ENCODE measurements at regions not wholly inside any gene's neighbourhood (a gene's known extent, or its start where the extent isn't known, plus 50 kb on each side); places are given as distances from the start of the nearest gene placed in this dataset.

GRCh38 chr10:128377364-128377987 lies 251.3 kb upstream of the MKI67 start:
- Mint-ChIP-seq H3K27ac (no peak overlapping the region), H3K36me3 (no peaks in the 10 kb centered on the region), H3K4me3 (no peak overlapping the region), H3K27me3 (peaks cover 3 to 22% of the 10 kb centered on the region in 2 donors), H3K4me1 (peaks cover 0 to 5% (median under 1%) of the 10 kb centered on the region in 4 donors), H3K9me3 (peaks cover 0 to 5% (median 0%) of the 10 kb centered on the region in 8 donors)
- CTCF ChIA-PET (ENCODE audit: partially characterized antibody), result no interaction called here
- intact Hi-C loops (cut with micrococcal nuclease), result no loop called here
- Histone ChIP-seq H3K27me3 (ENCODE audit: insufficient read depth, low read length) (no peaks in the 10 kb centered on the region), H3K4me3 (ENCODE audit: low read length in 2 of 2) (no peak overlapping the region), H3K4me1 (ENCODE audit: insufficient read depth, low read length) (no peaks in the 10 kb centered on the region), H3K9me3 (ENCODE audit: control insufficient read depth in 1 of 2, low read length in 2 of 2) (no peaks in the 10 kb centered on the region), H3K27ac (ENCODE audit: low read depth, low read length) (no peak overlapping the region), H3K36me3 (ENCODE audit: insufficient read depth, low read length) (no peaks in the 10 kb centered on the region)
- POLR2A ChIA-PET (ENCODE audit: partially characterized antibody), result no interaction called here
- no peak for DNase-seq

- ChIA-PET CTCF (ENCODE audit: partially characterized antibody) (no interaction called here), POLR2A (ENCODE audit: partially characterized antibody) (no interaction called here)
- intact Hi-C loops (cut with micrococcal nuclease), result no loop called here
- DNase-seq, result no peak
- Histone ChIP-seq H3K4me1 (ENCODE audit: insufficient read depth, low read length) (no peaks in the 10 kb centered on the region), H3K36me3 (ENCODE audit: insufficient read depth, low read length) (no peaks in the 10 kb centered on the region), H3K9me3 (ENCODE audit: control insufficient read depth in 1 of 2, low read length in 2 of 2) (no peaks in the 10 kb centered on the region), H3K4me3 (ENCODE audit: low read length in 2 of 2) (no peak overlapping the region), H3K27me3 (ENCODE audit: insufficient read depth, low read length) (no peaks in the 10 kb centered on the region), H3K27ac (ENCODE audit: low read depth, low read length) (no peak overlapping the region)
- Mint-ChIP-seq H3K9me3 (peaks cover 0 to 5% (median 0%) of the 10 kb centered on the region in 8 donors), H3K4me1 (peaks cover 0 to 5% (median under 1%) of the 10 kb centered on the region in 4 donors), H3K27ac (no peak overlapping the region), H3K27me3 (peaks cover 3 to 22% of the 10 kb centered on the region in 2 donors), H3K4me3 (no peak overlapping the region), H3K36me3 (no peaks in the 10 kb centered on the region)
These were observed 251.8 kb upstream of the MKI67 start for GRCh38 chr10:128377988-128378387.

- Mint-ChIP-seq H3K4me1 (no peaks in the 10 kb centered on the region), H3K27ac (no peak overlapping the region), H3K9me3 (peaks cover 0 to 5% (median 0%) of the 10 kb centered on the region in 8 donors), H3K27me3 (peaks cover 0 to 13% of the 10 kb centered on the region in 2 donors), H3K36me3 (no peaks in the 10 kb centered on the region), H3K4me3 (no peak overlapping the region)
- H3K4me3 ChIP-seq (ENCODE audit: low read length in 2 of 2), result no peak overlapping the region
- no peaks in the 10 kb centered on the region for H3K27me3 ChIP-seq (ENCODE audit: insufficient read depth, low read length)
- POLR2A ChIA-PET (ENCODE audit: partially characterized antibody), result no interaction called here
- intact Hi-C loops (cut with micrococcal nuclease), result no loop called here
- H3K27ac ChIP-seq (ENCODE audit: low read depth, low read length), result no peak overlapping the region
- H3K4me1 ChIP-seq (ENCODE audit: insufficient read depth, low read length), result no peaks in the 10 kb centered on the region
- CTCF ChIA-PET (ENCODE audit: partially characterized antibody), result no interaction called here
- H3K9me3 ChIP-seq (ENCODE audit: control insufficient read depth in 1 of 2, low read length in 2 of 2), result no peaks in the 10 kb centered on the region
- H3K36me3 ChIP-seq (ENCODE audit: insufficient read depth, low read length), result no peaks in the 10 kb centered on the region
- no peak for DNase-seq
These were observed 254.7 kb upstream of the MKI67 start for GRCh38 chr10:128380946-128381345.

- Mint-ChIP-seq H3K27me3 (peaks cover 0 to 10% of the 10 kb centered on the region in 2 donors), H3K4me1 (no peaks in the 10 kb centered on the region), H3K27ac (no peak overlapping the region), H3K4me3 (no peak overlapping the region), H3K36me3 (no peaks in the 10 kb centered on the region), H3K9me3 (peaks cover 0 to 3% (median 0%) of the 10 kb centered on the region in 8 donors)
- Histone ChIP-seq H3K27ac (ENCODE audit: low read depth, low read length) (no peak overlapping the region), H3K27me3 (ENCODE audit: insufficient read depth, low read length) (no peaks in the 10 kb centered on the region), H3K4me3 (ENCODE audit: low read length in 2 of 2) (no peak overlapping the region), H3K4me1 (ENCODE audit: insufficient read depth, low read length) (no peaks in the 10 kb centered on the region), H3K9me3 (ENCODE audit: control insufficient read depth in 1 of 2, low read length in 2 of 2) (no peaks in the 10 kb centered on the region), H3K36me3 (ENCODE audit: insufficient read depth, low read length) (no peaks in the 10 kb centered on the region)
- ChIA-PET CTCF (ENCODE audit: partially characterized antibody) (no interaction called here), POLR2A (ENCODE audit: partially characterized antibody) (no interaction called here)
- no peak for DNase-seq
- intact Hi-C loops (cut with micrococcal nuclease), result no loop called here
These were observed 256.0 kb upstream of the MKI67 start for GRCh38 chr10:128382225-128382624.

- no peaks in the 10 kb centered on the region for H3K36me3 ChIP-seq (ENCODE audit: insufficient read depth, low read length)
- Mint-ChIP-seq H3K27me3 (peaks cover 0 to 6% of the 10 kb centered on the region in 2 donors), H3K27ac (no peak overlapping the region), H3K9me3 (peaks cover 0 to 3% (median 0%) of the 10 kb centered on the region in 8 donors), H3K4me3 (no peak overlapping the region), H3K4me1 (no peaks in the 10 kb centered on the region), H3K36me3 (no peaks in the 10 kb centered on the region)
- no peaks in the 10 kb centered on the region for H3K27me3 ChIP-seq (ENCODE audit: insufficient read depth, low read length)
- H3K9me3 ChIP-seq (ENCODE audit: control insufficient read depth in 1 of 2, low read length in 2 of 2), result no peaks in the 10 kb centered on the region
- intact Hi-C loops (cut with micrococcal nuclease), result no loop called here
- no peak overlapping the region for H3K27ac ChIP-seq (ENCODE audit: low read depth, low read length)
- no peak for DNase-seq
- no peak overlapping the region for H3K4me3 ChIP-seq (ENCODE audit: low read length in 2 of 2)
- ChIA-PET CTCF (ENCODE audit: partially characterized antibody) (no interaction called here), POLR2A (ENCODE audit: partially characterized antibody) (no interaction called here)
- H3K4me1 ChIP-seq (ENCODE audit: insufficient read depth, low read length), result no peaks in the 10 kb centered on the region
These were observed 258.6 kb upstream of the MKI67 start for GRCh38 chr10:128384831-128385230.

- Mint-ChIP-seq H3K4me1 (no peaks in the 10 kb centered on the region), H3K36me3 (no peaks in the 10 kb centered on the region), H3K27me3 (peaks cover under 1 to 2% of the 10 kb centered on the region in 2 donors), H3K4me3 (no peak overlapping the region), H3K9me3 (peaks cover 0 to 3% (median 0%) of the 10 kb centered on the region in 8 donors), H3K27ac (no peak overlapping the region)
- H3K36me3 ChIP-seq (ENCODE audit: insufficient read depth, low read length), result no peaks in the 10 kb centered on the region
- ChIA-PET CTCF (ENCODE audit: partially characterized antibody) (no interaction called here), POLR2A (ENCODE audit: partially characterized antibody) (no interaction called here)
- H3K4me1 ChIP-seq (ENCODE audit: insufficient read depth, low read length), result no peaks in the 10 kb centered on the region
- no peaks in the 10 kb centered on the region for H3K9me3 ChIP-seq (ENCODE audit: control insufficient read depth in 1 of 2, low read length in 2 of 2)
- intact Hi-C loops (cut with micrococcal nuclease), result no loop called here
- no peak overlapping the region for H3K4me3 ChIP-seq (ENCODE audit: low read length in 2 of 2)
- H3K27ac ChIP-seq (ENCODE audit: low read depth, low read length), result no peak overlapping the region
- H3K27me3 ChIP-seq (ENCODE audit: insufficient read depth, low read length), result no peaks in the 10 kb centered on the region
- DNase-seq, result no peak
These were observed 260.0 kb upstream of the MKI67 start for GRCh38 chr10:128386231-128386630.

GRCh38 chr10:128386816-128387604 lies 260.8 kb upstream of the MKI67 start:
- POLR2A ChIA-PET (ENCODE audit: partially characterized antibody), result no interaction called here
- H3K27ac ChIP-seq (ENCODE audit: low read depth, low read length), result no peak overlapping the region
- Mint-ChIP-seq H3K27me3 (peaks cover 2 to 5% of the 10 kb centered on the region in 2 donors), H3K4me3 (no peak overlapping the region), H3K9me3 (peaks cover 0 to 3% (median 2%) of the 10 kb centered on the region in 8 donors), H3K36me3 (no peaks in the 10 kb centered on the region), H3K27ac (no peak overlapping the region), H3K4me1 (no peaks in the 10 kb centered on the region)
- H3K4me1 ChIP-seq (ENCODE audit: insufficient read depth, low read length), result no peaks in the 10 kb centered on the region
- H3K36me3 ChIP-seq (ENCODE audit: insufficient read depth, low read length), result no peaks in the 10 kb centered on the region
- no peak overlapping the region for H3K4me3 ChIP-seq (ENCODE audit: low read length in 2 of 2)
- no peaks in the 10 kb centered on the region for H3K27me3 ChIP-seq (ENCODE audit: insufficient read depth, low read length)
- intact Hi-C loops (cut with micrococcal nuclease), result no loop called here
- CTCF ChIA-PET (ENCODE audit: partially characterized antibody), result no interaction called here
- no peak for DNase-seq
- no peaks in the 10 kb centered on the region for H3K9me3 ChIP-seq (ENCODE audit: control insufficient read depth in 1 of 2, low read length in 2 of 2)

Measured in CD4-positive, alpha-beta memory T cell (primary cell).